Spleen (tissue), 7 donors: ENCODE measurements at regions not wholly inside any gene's neighbourhood (a gene's known extent, or its start where the extent isn't known, plus 50 kb on each side); places are given as distances from the start of the nearest gene placed in this dataset.

Experiments
- POLR2A ChIP-seq, 3 donors: fragments of 450-650 bp; IDR thresholded peaks; one replicate each; pipeline ENCODE4 v1.5.1; 2017; ENCODE audit warnings: antibody characterized with exemption in 3 of 3, mild to moderate bottlenecking in 1 of 3
- TF ChIP-seq, protein P1 (sequence below), 11 experiments: fragments of 200-600 bp in 7 of 11; fragments of 450-650 bp in 4 of 11; sonication (generic) in 4 of 11; IDR thresholded peaks in 8 of 11; conservative IDR thresholded peaks in 3 of 11; 1 replicate in 7 of 11; 2 replicates in 4 of 11; pipeline versions ENCODE4 v1.4.0 to v1.8.0; 2016 to 2021; ENCODE audit warnings: antibody characterized with exemption in 11 of 11, inconsistent platforms in 4 of 11, mild to moderate bottlenecking in 1 of 11
- donor health status: DM: no; HTN: no; CAD: no; lungs with moderate emphysema.
- donor health status: DM: no; HTN: no; CAD: no.
- donor health status: DM: no; HTN: no; CAD: no.

DNA sequence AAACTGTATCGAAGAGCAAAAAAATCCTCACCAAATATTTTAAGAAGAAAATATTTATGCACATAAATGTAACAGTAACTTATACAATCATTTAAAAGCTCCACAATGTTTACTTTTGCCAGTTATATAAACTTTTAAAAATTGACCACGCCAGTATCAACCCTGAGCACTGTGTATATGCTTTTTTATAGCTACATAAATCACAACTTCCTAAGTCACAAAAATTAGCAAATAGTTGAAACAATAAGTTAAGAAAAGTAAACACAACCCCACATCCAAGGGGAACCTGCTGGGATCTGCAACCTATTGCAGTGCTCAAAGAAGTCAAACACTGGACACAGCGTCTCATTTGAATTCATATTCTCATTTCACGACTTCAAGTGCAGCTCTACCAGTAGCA is 89.8 kb upstream of the DST start:
- TF ChIP-seq, protein P1, sequence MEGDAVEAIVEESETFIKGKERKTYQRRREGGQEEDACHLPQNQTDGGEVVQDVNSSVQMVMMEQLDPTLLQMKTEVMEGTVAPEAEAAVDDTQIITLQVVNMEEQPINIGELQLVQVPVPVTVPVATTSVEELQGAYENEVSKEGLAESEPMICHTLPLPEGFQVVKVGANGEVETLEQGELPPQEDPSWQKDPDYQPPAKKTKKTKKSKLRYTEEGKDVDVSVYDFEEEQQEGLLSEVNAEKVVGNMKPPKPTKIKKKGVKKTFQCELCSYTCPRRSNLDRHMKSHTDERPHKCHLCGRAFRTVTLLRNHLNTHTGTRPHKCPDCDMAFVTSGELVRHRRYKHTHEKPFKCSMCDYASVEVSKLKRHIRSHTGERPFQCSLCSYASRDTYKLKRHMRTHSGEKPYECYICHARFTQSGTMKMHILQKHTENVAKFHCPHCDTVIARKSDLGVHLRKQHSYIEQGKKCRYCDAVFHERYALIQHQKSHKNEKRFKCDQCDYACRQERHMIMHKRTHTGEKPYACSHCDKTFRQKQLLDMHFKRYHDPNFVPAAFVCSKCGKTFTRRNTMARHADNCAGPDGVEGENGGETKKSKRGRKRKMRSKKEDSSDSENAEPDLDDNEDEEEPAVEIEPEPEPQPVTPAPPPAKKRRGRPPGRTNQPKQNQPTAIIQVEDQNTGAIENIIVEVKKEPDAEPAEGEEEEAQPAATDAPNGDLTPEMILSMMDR (IDR thresholded peaks at IDR 0.05 in 8 of 11, conservative IDR thresholded peaks at IDR 0.05 in 3 of 11): no peak
- TF ChIP-seq POLR2A (IDR thresholded peaks at IDR 0.05): no peak
